HEK293 (cell line): ENCODE measurements at regions not wholly inside any gene's neighbourhood (a gene's known extent, or its start where the extent isn't known, plus 50 kb on each side); places are given as distances from the start of the nearest gene placed in this dataset.

Experiments
- FEZF1 ChIP-seq: fragments of 450-650 bp; formaldehyde crosslinking; IDR thresholded peaks from 2 replicates; pipeline ENCODE4 v1.5.1; 2016; ENCODE audit warnings: missing biosample characterization, missing genetic modification characterization
- HIC1 ChIP-seq: fragments of 450-650 bp; formaldehyde crosslinking; IDR thresholded peaks from 2 replicates; pipeline ENCODE4 v1.5.1; 2016; ENCODE audit warnings: missing biosample characterization, missing genetic modification characterization
- HOXA7 ChIP-seq: sonication (generic); formaldehyde crosslinking; IDR thresholded peaks from 2 replicates; pipeline ENCODE4 v1.8.1; 2022; ENCODE audit warnings: missing genetic modification reagents, borderline replicate concordance
- KLF16 ChIP-seq: fragments of 450-650 bp; formaldehyde crosslinking; IDR thresholded peaks from 2 replicates; pipeline ENCODE4 v1.5.1; 2017; ENCODE audit warnings: missing biosample characterization, missing genetic modification characterization
- MYNN ChIP-seq: fragments of 450-650 bp; formaldehyde crosslinking; IDR thresholded peaks from 2 replicates; pipeline ENCODE4 v1.5.1; 2016; ENCODE audit warnings: missing biosample characterization, missing genetic modification characterization, borderline replicate concordance
- PRDM1 ChIP-seq: fragments of 450-650 bp; formaldehyde crosslinking; IDR thresholded peaks from 2 replicates; pipeline ENCODE4; 2016; ENCODE audit warnings: missing biosample characterization, missing genetic modification characterization
- RBAK ChIP-seq: fragments of 450-650 bp; formaldehyde crosslinking; IDR thresholded peaks from 2 replicates; pipeline ENCODE4 v1.5.1; 2016; ENCODE audit warnings: missing biosample characterization, missing genetic modification characterization
- REST ChIP-seq: fragments of 450-650 bp; formaldehyde crosslinking; IDR thresholded peaks from 2 replicates; pipeline ENCODE4 v1.5.1; 2016; ENCODE audit warnings: missing biosample characterization, missing genetic modification characterization
- SCRT1 ChIP-seq: fragments of 450-650 bp; formaldehyde crosslinking; IDR thresholded peaks from 2 replicates; pipeline ENCODE4 v1.5.1; 2016; ENCODE audit warnings: missing biosample characterization, missing genetic modification characterization, borderline replicate concordance
- TCF7L2 ChIP-seq: IDR thresholded peaks from 2 replicates; pipeline ENCODE4 v1.6.1; 2011; ENCODE audit warnings: low read depth, mild to moderate bottlenecking, inconsistent platforms, low read length, moderate library complexity, borderline replicate concordance
- ZBTB17 ChIP-seq: fragments of 450-650 bp; formaldehyde crosslinking; IDR thresholded peaks from 2 replicates; pipeline ENCODE4 v1.5.1; 2016; ENCODE audit warnings: missing biosample characterization, missing genetic modification characterization
- ZFP37 ChIP-seq: fragments of 450-650 bp; formaldehyde crosslinking; IDR thresholded peaks from 2 replicates; pipeline ENCODE4 v1.5.1; 2016; ENCODE audit warnings: missing biosample characterization, missing genetic modification characterization
- ZNF112 ChIP-seq: fragments of 450-650 bp; formaldehyde crosslinking; IDR thresholded peaks from 2 replicates; pipeline ENCODE4 v1.5.0; 2017; ENCODE audit warnings: missing biosample characterization, missing genetic modification characterization
- ZNF155 ChIP-seq: fragments of 450-650 bp; formaldehyde crosslinking; IDR thresholded peaks from 2 replicates; pipeline ENCODE4 v1.5.1; 2016; ENCODE audit warnings: missing biosample characterization, missing genetic modification characterization
- ZNF202 ChIP-seq: fragments of 450-650 bp; formaldehyde crosslinking; IDR thresholded peaks from 2 replicates; pipeline ENCODE4 v1.5.1; 2016; ENCODE audit warnings: missing biosample characterization, missing genetic modification characterization, borderline replicate concordance
- ZNF223 ChIP-seq: fragments of 450-650 bp; formaldehyde crosslinking; IDR thresholded peaks from 2 replicates; pipeline ENCODE4 v1.5.1; 2016; ENCODE audit warnings: missing biosample characterization, missing genetic modification characterization
- ZNF26 ChIP-seq: fragments of 450-650 bp; formaldehyde crosslinking; IDR thresholded peaks from 2 replicates; pipeline ENCODE4 v1.5.1; 2016; ENCODE audit warnings: missing biosample characterization, missing genetic modification characterization
- ZNF280D ChIP-seq: fragments of 450-650 bp; formaldehyde crosslinking; IDR thresholded peaks from 2 replicates; pipeline ENCODE4 v1.5.1; 2016; ENCODE audit warnings: missing biosample characterization, missing genetic modification characterization
- ZNF391 ChIP-seq: fragments of 450-650 bp; formaldehyde crosslinking; IDR thresholded peaks from 2 replicates; pipeline ENCODE4 v1.5.1; 2016; ENCODE audit warnings: low read depth, missing biosample characterization, missing genetic modification characterization, borderline replicate concordance
- ZNF394 ChIP-seq: fragments of 450-650 bp; formaldehyde crosslinking; IDR thresholded peaks from 2 replicates; pipeline ENCODE4 v1.5.1; 2016; ENCODE audit warnings: missing biosample characterization, missing genetic modification characterization, mild to moderate bottlenecking, moderate library complexity, borderline replicate concordance
- ZNF514 ChIP-seq: fragments of 450-650 bp; formaldehyde crosslinking; IDR thresholded peaks from 2 replicates; pipeline ENCODE4 v1.5.1; 2016; ENCODE audit warnings: missing biosample characterization, missing genetic modification characterization
- ZNF549 ChIP-seq: fragments of 450-650 bp; IDR thresholded peaks from 2 replicates; pipeline ENCODE4 v1.5.1; 2018; ENCODE audit warnings: missing biosample characterization, missing genetic modification characterization, mild to moderate bottlenecking, inconsistent platforms, moderate library complexity
- ZNF555 ChIP-seq: fragments of 450-650 bp; formaldehyde crosslinking; conservative IDR thresholded peaks from 2 replicates; pipeline ENCODE4 v1.5.1; 2017; ENCODE audit warnings: missing biosample characterization, mild to moderate bottlenecking, missing genetic modification characterization, inconsistent platforms
- ZNF558 ChIP-seq: fragments of 450-650 bp; formaldehyde crosslinking; IDR thresholded peaks from 2 replicates; pipeline ENCODE4 v1.5.1; 2016; ENCODE audit warnings: missing biosample characterization, missing genetic modification characterization
- ZNF600 ChIP-seq: fragments of 450-650 bp; formaldehyde crosslinking; IDR thresholded peaks from 2 replicates; pipeline ENCODE4 v1.5.1; 2016; ENCODE audit warnings: missing biosample characterization, missing genetic modification characterization
- ZNF623 ChIP-seq: fragments of 450-650 bp; formaldehyde crosslinking; IDR thresholded peaks from 2 replicates; pipeline ENCODE4 v1.5.1; 2016; ENCODE audit warnings: missing biosample characterization, missing genetic modification characterization
- ZNF654 ChIP-seq: fragments of 450-650 bp; formaldehyde crosslinking; IDR thresholded peaks from 2 replicates; pipeline ENCODE4 v1.5.1; 2016; ENCODE audit warnings: low read depth, missing biosample characterization, missing genetic modification characterization
- ZNF660 ChIP-seq: fragments of 450-650 bp; IDR thresholded peaks from 2 replicates; pipeline ENCODE4 v1.5.1; 2018; ENCODE audit warnings: missing biosample characterization, mild to moderate bottlenecking, missing genetic modification characterization
- ZNF785 ChIP-seq: fragments of 450-650 bp; formaldehyde crosslinking; IDR thresholded peaks from 2 replicates; pipeline ENCODE4 v1.5.1; 2016; ENCODE audit warnings: missing biosample characterization, missing genetic modification characterization
- ZXDB ChIP-seq: fragments of 450-650 bp; formaldehyde crosslinking; IDR thresholded peaks from 2 replicates; pipeline ENCODE4 v1.5.1; 2016; ENCODE audit warnings: missing biosample characterization, missing genetic modification characterization

GRCh38 chr2:11007331-11008264 is 95.9 kb downstream of the KCNF1 start (continued):
- TF ChIP-seq ZNF394 (tag by site-specific recombination) (peak; percentile 86), ZBTB17 (tag by site-specific recombination) (no peak), HOXA7 (CRISPR knock-in tag) (no peak), ZNF112 (no peak), ZNF558 (no peak), ZNF202 (tag by site-specific recombination) (no peak), ZNF391 (tag by site-specific recombination) (no peak), ZNF623 (tag by site-specific recombination) (peak; percentile 48), KLF16 (no peak), ZNF223 (tag by site-specific recombination) (no peak), ZFP37 (tag by site-specific recombination) (no peak), REST (peak; percentile 35; the same call in 1 of the 2 replicates), ZNF600 (tag by site-specific recombination) (no peak), ZNF26 (tag by site-specific recombination) (no peak), SCRT1 (tag by site-specific recombination) (no peak), FEZF1 (tag by site-specific recombination) (no peak), PRDM1 (tag by site-specific recombination) (no peak), TCF7L2 (no peak), ZNF654 (tag by site-specific recombination) (peak; percentile 14; the same call in 1 of the 2 replicates), ZNF514 (tag by site-specific recombination) (no peak), ZNF660 (tag by site-specific recombination) (no peak), ZNF549 (tag by site-specific recombination) (no peak), RBAK (tag by site-specific recombination) (no peak), ZXDB (tag by site-specific recombination) (0 out of 2 replicates have a peak, but pooled peaks have one; percentile 17), ZNF785 (tag by site-specific recombination) (no peak), ZNF155 (tag by site-specific recombination) (no peak), ZNF280D (tag by site-specific recombination) (no peak), MYNN (tag by site-specific recombination) (no peak), HIC1 (tag by site-specific recombination) (no peak), ZNF555 (tag by site-specific recombination) (peak; percentile 63)
